H1 (cell line): ENCODE measurements at regions not wholly inside any gene's neighbourhood (a gene's known extent, or its start where the extent isn't known, plus 50 kb on each side); places are given as distances from the start of the nearest gene placed in this dataset.

ENCODE experiments used
- CTCF ChIA-PET: fragments of 300-600 bp; sonication (Branson Sonifier 250); formaldehyde crosslinking; loops from one replicate; lab custom pipeline; 2021; ENCODE audit not compliant: partially characterized antibody; lab: Charles Lee
- POLR2A ChIA-PET: fragments of 300-600 bp; sonication (Branson Sonifier 250); formaldehyde crosslinking; loops from one replicate; lab custom pipeline; 2021; ENCODE audit warnings: inconsistent platforms; ENCODE audit not compliant: partially characterized antibody; lab: Charles Lee
- DNase-seq, 2 experiments: peaks; one replicate each; pipeline versions ENCODE4 v3.0.0 to v3.0.0-alpha.2; 2010 to 2022; ENCODE audit warnings: low spot score in 2 of 2, low read depth in 1 of 2, mixed read lengths in 1 of 2
- FAIRE-seq: peaks from 2 replicates; lab custom pipeline; 2011; peaks lifted over from hg19 to GRCh38; lab: Jason Lieb, UNC
- H2AFZ ChIP-seq: 2 replicates; pipeline ENCODE4 v1.8.1; 2012; ENCODE audit warnings: low read length, inconsistent platforms
- H2AK5ac ChIP-seq: 2 replicates; pipeline ENCODE4 v1.6.1; 2013; ENCODE audit warnings: low read depth, low read length
- H2BK120ac ChIP-seq: replicated peaks from 2 replicates; pipeline ENCODE3; 2013; ENCODE audit warnings: low read depth, low read length, inconsistent platforms
- H2BK12ac ChIP-seq: 2 replicates; pipeline ENCODE4 v1.6.1; 2013; ENCODE audit warnings: low read depth, low read length
- H2BK15ac ChIP-seq: 2 replicates; pipeline ENCODE4 v1.6.1; 2013; ENCODE audit warnings: low read length
- H2BK20ac ChIP-seq: 2 replicates; pipeline ENCODE4 v1.6.1; 2013; ENCODE audit warnings: low read length
- H2BK5ac ChIP-seq: 2 replicates; pipeline ENCODE4 v1.6.1; 2013; ENCODE audit warnings: low read depth, low read length
- H3K14ac ChIP-seq: 2 replicates; pipeline ENCODE4 v1.6.1; 2013; ENCODE audit warnings: inconsistent platforms; ENCODE audit not compliant: insufficient read length
- H3K18ac ChIP-seq: 2 replicates; pipeline ENCODE4 v1.6.1; 2013; ENCODE audit warnings: low read length; ENCODE audit errors: extremely low read depth
- H3K23ac ChIP-seq: 2 replicates; pipeline ENCODE4 v1.6.1; 2013; ENCODE audit warnings: inconsistent platforms; ENCODE audit not compliant: insufficient read length
- H3K23me2 ChIP-seq: 2 replicates; pipeline ENCODE4 v1.6.1; 2013; ENCODE audit warnings: low read depth, low read length
- H3K27ac ChIP-seq: 2 replicates; pipeline ENCODE4 v1.6.1; 2011; ENCODE audit warnings: low read depth, low read length, inconsistent platforms
- H3K27me3 ChIP-seq, 4 experiments: replicated peaks in 1 of 4; 1 replicate in 1 of 4; 2 replicates in 3 of 4; pipeline versions ENCODE4 v1.6.1 to v1.8.1; 2011 to 2013; ENCODE audit warnings: low read length in 3 of 4, mild to moderate bottlenecking in 3 of 4, inconsistent platforms in 2 of 4, mixed read lengths in 2 of 4, moderate library complexity in 1 of 4; ENCODE audit not compliant: control insufficient read depth in 3 of 4, insufficient read depth in 3 of 4; ENCODE audit errors: extremely low read depth in 1 of 4
- H3K36me3 ChIP-seq, 4 experiments: 2 replicates each; pipeline versions ENCODE4 v1.6.1 to v1.8.1; 2011 to 2013; ENCODE audit warnings: mild to moderate bottlenecking in 4 of 4, low read length in 3 of 4, moderate library complexity in 2 of 4, control low read depth in 1 of 4, inconsistent platforms in 1 of 4; ENCODE audit not compliant: insufficient read depth in 4 of 4, control insufficient read depth in 2 of 4
- H3K4ac ChIP-seq: replicated peaks from 2 replicates; pipeline ENCODE3; 2013; ENCODE audit warnings: low read length, low read depth, mixed read lengths, inconsistent platforms; ENCODE audit not compliant: insufficient read length
- H3K4me1 ChIP-seq, 4 experiments: replicated peaks in 1 of 4; 1 replicate in 1 of 4; 2 replicates in 3 of 4; pipeline versions ENCODE4 v1.6.1 to v1.8.1; 2011 to 2013; ENCODE audit warnings: low read length in 3 of 4, inconsistent platforms in 2 of 4, mixed read lengths in 1 of 4; ENCODE audit not compliant: insufficient read depth in 4 of 4, control insufficient read depth in 3 of 4
- H3K4me2 ChIP-seq, 2 experiments: 2 replicates each; pipeline versions ENCODE4 v1.6.1 to v1.8.1; 2011 to 2013; ENCODE audit warnings: low read depth in 2 of 2, low read length in 2 of 2, control low read depth in 1 of 2, inconsistent platforms in 1 of 2, mild to moderate bottlenecking in 1 of 2; ENCODE audit not compliant: insufficient read depth in 1 of 2
- H3K4me3 ChIP-seq, 4 experiments: fragments of 200-600, 300-600 bp in 1 of 4; sonication (generic), shearing (Covaris generic), sonication (Bioruptor Twin) in 1 of 4; 2 replicates each; pipeline versions ENCODE4 v1.5.1 to v1.8.1; 2011 to 2016; ENCODE audit warnings: low read length in 4 of 4, low read depth in 3 of 4, control low read depth in 2 of 4, inconsistent platforms in 2 of 4, mild to moderate bottlenecking in 2 of 4, mixed read lengths in 1 of 4, moderate library complexity in 1 of 4; ENCODE audit not compliant: insufficient read depth in 2 of 4; ENCODE audit errors: extremely low read depth in 1 of 4
- H3K56ac ChIP-seq: replicated peaks from 2 replicates; pipeline ENCODE3; 2013; ENCODE audit warnings: low read depth, mild to moderate bottlenecking, mixed read lengths, low read length, inconsistent platforms; ENCODE audit not compliant: insufficient read length
- H3K79me1 ChIP-seq: 2 replicates; pipeline ENCODE4 v1.6.1; 2013; ENCODE audit warnings: low read depth, low read length, control low read depth
- H3K79me2 ChIP-seq, 2 experiments: 2 replicates each; pipeline versions ENCODE4 v1.6.1 to v1.8.1; 2012 to 2013; ENCODE audit warnings: low read length in 2 of 2, mild to moderate bottlenecking in 2 of 2, inconsistent platforms in 1 of 2; ENCODE audit not compliant: insufficient read depth in 2 of 2, control insufficient read depth in 1 of 2
- H3K9ac ChIP-seq, 4 experiments: replicated peaks in 1 of 4; 1 replicate in 1 of 4; 2 replicates in 3 of 4; pipeline versions ENCODE4 v1.6.1 to v1.8.1; 2011 to 2013; ENCODE audit warnings: low read depth in 3 of 4, low read length in 3 of 4, control low read depth in 2 of 4, mild to moderate bottlenecking in 2 of 4, moderate library complexity in 2 of 4, inconsistent platforms in 1 of 4; ENCODE audit errors: extremely low read depth in 1 of 4
- H3K9me3 ChIP-seq, 2 experiments: 2 replicates each; pipeline versions ENCODE4 v1.6.1 to v1.8.1; 2012 to 2013; ENCODE audit warnings: mild to moderate bottlenecking in 2 of 2, moderate library complexity in 2 of 2, control low read depth in 1 of 2, inconsistent platforms in 1 of 2, low read depth in 1 of 2, low read length in 1 of 2, mixed read lengths in 1 of 2; ENCODE audit not compliant: insufficient read depth in 2 of 2
- H4K20me1 ChIP-seq, 2 experiments: replicated peaks in 1 of 2; 2 replicates each; pipeline versions ENCODE3 to v1.8.1; 2011 to 2013; ENCODE audit warnings: inconsistent platforms in 2 of 2, low read length in 2 of 2, mild to moderate bottlenecking in 1 of 2; ENCODE audit not compliant: insufficient read depth in 2 of 2, control insufficient read depth in 1 of 2
- H4K5ac ChIP-seq: 2 replicates; pipeline ENCODE4 v1.6.1; 2013; ENCODE audit warnings: low read length, low read depth, mixed read lengths, inconsistent platforms; ENCODE audit not compliant: insufficient read length
- H4K8ac ChIP-seq: 2 replicates; pipeline ENCODE4 v1.8.0; 2013; ENCODE audit warnings: mild to moderate bottlenecking, moderate library complexity, low read length, inconsistent platforms; ENCODE audit not compliant: insufficient read depth; ENCODE audit errors: extremely low read depth
- H4K91ac ChIP-seq: replicated peaks from 2 replicates; pipeline ENCODE3; 2013; ENCODE audit warnings: low read length, mixed read lengths, inconsistent platforms; ENCODE audit not compliant: insufficient read length
- BACH1 ChIP-seq: IDR thresholded peaks from 2 replicates; pipeline ENCODE4 v1.6.1; 2012; ENCODE audit warnings: low read length, improper control_type of control experiment
- EP300 ChIP-seq, 2 experiments: IDR thresholded peaks; 1 replicate in 1 of 2; 2 replicates in 1 of 2; pipeline ENCODE4 v1.6.1; 2011 to 2012; ENCODE audit warnings: low read depth in 2 of 2, low read length in 2 of 2, mild to moderate bottlenecking in 2 of 2, borderline replicate concordance in 1 of 2, inconsistent platforms in 1 of 2, moderate library complexity in 1 of 2
- EZH2 ChIP-seq: fragments of 200-600 bp; sonication (generic); IDR thresholded peaks from 2 replicates; pipeline ENCODE4 v1.7.1; 2012; ENCODE audit warnings: low read depth, mild to moderate bottlenecking, moderate library complexity, low read length, inconsistent platforms; ENCODE audit not compliant: severe bottlenecking
- GTF2F1 ChIP-seq: IDR thresholded peaks from 2 replicates; pipeline ENCODE4 v1.6.1; 2012; ENCODE audit warnings: low read depth, low read length, improper control_type of control experiment, borderline replicate concordance
- JUND ChIP-seq: IDR thresholded peaks from 2 replicates; pipeline ENCODE4 v1.6.1; 2011; ENCODE audit warnings: mild to moderate bottlenecking, improper control_type of control experiment, low read length
- KDM1A ChIP-seq: fragments of 200-600, 300-600 bp; sonication (generic); IDR thresholded peaks from 2 replicates; pipeline ENCODE4 v1.7.1; 2016; ENCODE audit warnings: mild to moderate bottlenecking, low read length, borderline replicate concordance
- POU5F1 ChIP-seq: IDR thresholded peaks from 2 replicates; pipeline ENCODE4 v1.6.1; 2011; ENCODE audit warnings: low read depth, mild to moderate bottlenecking, low read length, moderate library complexity
- SIRT6 ChIP-seq: IDR thresholded peaks from one replicate; pipeline ENCODE4 v1.7.1; 2012; ENCODE audit warnings: low read length, inconsistent platforms
- SP2 ChIP-seq: IDR thresholded peaks from 2 replicates; pipeline ENCODE4 v1.6.1; 2012; ENCODE audit warnings: mild to moderate bottlenecking, low read length, inconsistent platforms
- SRF ChIP-seq: IDR thresholded peaks from 2 replicates; pipeline ENCODE4 v1.6.1; 2011; ENCODE audit warnings: mild to moderate bottlenecking, low read depth, low read length, moderate library complexity
- SUZ12 ChIP-seq: fragments of 200-600 bp; sonication (generic); IDR thresholded peaks from 2 replicates; pipeline ENCODE4 v1.6.1; 2012; ENCODE audit warnings: mild to moderate bottlenecking, inconsistent platforms, low read length, moderate library complexity, mixed read lengths
- TCF12 ChIP-seq: IDR thresholded peaks from 2 replicates; pipeline ENCODE4 v1.6.1; 2011; ENCODE audit warnings: low read depth, mild to moderate bottlenecking, low read length
- TEAD4 ChIP-seq: IDR thresholded peaks from 2 replicates; pipeline ENCODE4 v1.6.1; 2012; ENCODE audit warnings: low read depth, low read length, inconsistent platforms, mixed read lengths
- ZNF274 ChIP-seq: IDR thresholded peaks from 2 replicates; pipeline ENCODE4 v1.7.0; 2012; ENCODE audit warnings: low read length, borderline replicate concordance; ENCODE audit errors: extremely low read depth
- WGBS, 2 experiments: shearing (Covaris generic) in 1 of 2; methylation state at CpG; one replicate each; pipeline versions ENCODE4 v1.1.6 to v1.1.7; 2013 to 2015; ENCODE audit warnings: low lambda C conversion rate in 2 of 2, mixed read lengths in 2 of 2, inconsistent platforms in 1 of 2, low coverage in 1 of 2, missing lambda C conversion rate in 1 of 2; ENCODE audit not compliant: insufficient replicate concordance in 2 of 2, insufficient coverage in 1 of 2, insufficient read length in 1 of 2; ENCODE audit errors: extremely low coverage in 1 of 2, missing lambda C conversion rate in 1 of 2; 5-methylcytosine and 5-hydroxymethylcytosine counted together

DNA sequence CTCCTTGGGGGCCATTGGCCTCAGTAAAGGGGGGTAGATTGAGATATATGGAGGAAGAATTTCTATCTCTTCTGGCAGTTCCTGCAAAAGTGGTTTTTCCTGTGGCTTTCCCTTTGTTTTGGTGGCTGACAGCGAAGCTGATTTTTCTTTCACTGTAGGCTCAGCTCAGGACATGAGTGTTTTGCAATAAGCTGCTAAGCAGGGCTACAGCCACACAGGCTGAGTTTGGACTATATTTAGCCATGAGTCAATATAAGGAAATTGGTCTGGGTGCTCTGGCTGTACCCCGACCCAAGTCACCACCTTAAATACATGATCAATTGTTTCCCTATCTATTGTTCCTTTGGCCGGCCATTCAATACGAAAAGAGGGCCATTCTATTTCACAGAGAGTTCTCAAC, 212.7 kb upstream of the KCND2 start:
- H3K79me1 ChIP-seq, result no peaks in the 10 kb centered on the region
- no peaks in the 10 kb centered on the region for H3K27me3 ChIP-seq
- H2BK5ac ChIP-seq, result no peak overlapping the region
- H3K14ac ChIP-seq, result no peak overlapping the region
- H2AK5ac ChIP-seq, result no peak overlapping the region
- no peak overlapping the region for H4K5ac ChIP-seq
- H3K56ac ChIP-seq, result no peak overlapping the region
- no peak overlapping the region for H2BK12ac ChIP-seq
- no peak overlapping the region for H3K4me2 ChIP-seq
- H4K91ac ChIP-seq, result no peak overlapping the region
- no peaks in the 10 kb centered on the region for H3K9me3 ChIP-seq
- no peak overlapping the region for H3K27ac ChIP-seq
- FAIRE-seq (no peak), DNase-seq (no peak)
- no peak overlapping the region for H4K8ac ChIP-seq
- no peaks in the 10 kb centered on the region for H3K23me2 ChIP-seq
- H2BK20ac ChIP-seq, result no peak overlapping the region
- TF ChIP-seq BACH1 (no peak), ZNF274 (no peak), SP2 (no peak), POU5F1 (no peak), SRF (no peak), SIRT6 (no peak), TCF12 (no peak), TEAD4 (no peak), EP300 (IDR thresholded peaks at IDR 0.05; ENCODE audit: borderline replicate concordance in 1 of 2, low read depth in 2 of 2, low read length in 2 of 2) (no peak), EZH2 (no peak), JUND (no peak), GTF2F1 (no peak), SUZ12 (no peak), KDM1A (no peak)
- no peaks in the 10 kb centered on the region for H3K36me3 ChIP-seq
- H2AFZ ChIP-seq, result no peak overlapping the region
- no peak overlapping the region for H3K18ac ChIP-seq
- H3K4me1 ChIP-seq, result no peaks in the 10 kb centered on the region
- H3K79me2 ChIP-seq, result no peaks in the 10 kb centered on the region
- H3K9ac ChIP-seq, result no peak overlapping the region
- H3K4ac ChIP-seq, result no peak overlapping the region
- H2BK120ac ChIP-seq, result no peak overlapping the region
- no peaks in the 10 kb centered on the region for H4K20me1 ChIP-seq
- WGBS, 2 experiments, result 93% methylated on average over 4 of the region's 4 CpGs; no CpG with 5 or more reads in 1 of the 2 experiments
- H2BK15ac ChIP-seq, result no peak overlapping the region
- H3K4me3 ChIP-seq, result no peak overlapping the region
- ChIA-PET CTCF (no interaction called here), POLR2A (no interaction called here)
- no peak overlapping the region for H3K23ac ChIP-seq
